ENCODE measurements at regions not wholly inside any gene's neighbourhood (a gene's known extent, or its start where the extent isn't known, plus 50 kb on each side); places are given as distances from the start of the nearest gene placed in this dataset.

DNA sequence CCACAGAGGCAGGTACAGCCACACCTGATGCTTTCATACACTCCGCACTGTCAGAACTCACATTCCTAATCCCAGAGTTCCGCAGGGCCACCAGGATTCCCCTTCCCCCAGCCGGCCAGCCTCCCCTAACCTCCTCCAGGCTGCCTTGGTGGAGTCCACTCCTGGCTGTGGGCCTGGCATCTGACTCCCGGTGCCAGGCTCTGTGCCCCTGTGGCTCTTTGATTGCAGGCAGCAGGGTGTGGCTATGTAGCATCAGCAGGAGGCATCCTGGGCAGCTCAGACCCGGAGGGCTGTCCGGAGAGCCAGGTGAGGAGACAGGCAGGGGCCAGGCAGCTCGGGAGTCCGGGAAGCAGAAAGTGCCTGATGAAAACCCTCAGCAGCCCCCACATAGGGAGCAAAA, 1432.9 kb downstream of the BRD1 start (continued):
- no peak for TF ChIP-seq ETS1 (IDR thresholded peaks at IDR 0.05)
- TF ChIP-seq CTCF (conservative IDR thresholded peaks at IDR 0.05; ENCODE audit: low read depth in 2 of 2): no peak
- no peak for TF ChIP-seq CREB1 (CRISPR knock-in tag; IDR thresholded peaks at IDR 0.05; ENCODE audit: low read depth)
- no peak for TF ChIP-seq EZH2phosphoT487 (IDR thresholded peaks at IDR 0.05; ENCODE audit: unreplicated experiment)
- TF ChIP-seq ZNF114 (CRISPR knock-in tag; IDR thresholded peaks at IDR 0.05): no peak
- TF ChIP-seq NANOG (IDR thresholded peaks at IDR 0.05; ENCODE audit: borderline replicate concordance): no peak

GRCh38 chr22:48393885-48394284, 1433.8 kb downstream of the BRD1 start:
- Histone ChIP-seq H4K20me1 (replicated peaks; ENCODE audit: insufficient read depth) (no peaks in the 10 kb centered on the region), H3K4me3 (no peak overlapping the region), H3K27me3 (ENCODE audit: insufficient read depth) (no peaks in the 10 kb centered on the region), H3K4me1 (ENCODE audit: insufficient read depth) (no peaks in the 10 kb centered on the region), H3K9me2 (ENCODE audit: insufficient read depth) (no peaks in the 10 kb centered on the region), H3F3A (replicated peaks; ENCODE audit: low read depth) (no peaks in the 10 kb centered on the region), H3K4me2 (no peak overlapping the region), H2AFZ (no peak overlapping the region), H3K36me3 (ENCODE audit: insufficient read depth) (no peaks in the 10 kb centered on the region), H3K27ac (ENCODE audit: low read depth) (no peak overlapping the region), H3K79me2 (replicated peaks; ENCODE audit: insufficient read depth) (no peaks in the 10 kb centered on the region)
- DNase-seq (ENCODE audit: low spot score) (no peak), ATAC-seq (no peak)
- H3K36me3 Mint-ChIP-seq (ENCODE audit: low read depth): peaks cover 3% of the 10 kb centered on the region; the same call in 1 of the 3 replicates
- H3K9me3 Mint-ChIP-seq: peaks cover 4% of the 10 kb centered on the region; the same call in 1 of the 3 replicates
- peaks cover 14% of the 10 kb centered on the region for H3K4me1 Mint-ChIP-seq
- no peak overlapping the region for H3K27ac Mint-ChIP-seq
- H3K27me3 Mint-ChIP-seq (ENCODE audit: insufficient read depth, low read depth, poor library complexity): peaks cover 11% of the 10 kb centered on the region
- no peak overlapping the region for H3K4me3 Mint-ChIP-seq
- TF ChIP-seq NANOG (IDR thresholded peaks at IDR 0.05; ENCODE audit: borderline replicate concordance): no peak
- no peak for TF ChIP-seq CTCF (conservative IDR thresholded peaks at IDR 0.05; ENCODE audit: low read depth in 2 of 2)
- no peak for TF ChIP-seq ZNF462 (CRISPR knock-in tag; IDR thresholded peaks at IDR 0.05)
- TF ChIP-seq EZH2phosphoT487 (IDR thresholded peaks at IDR 0.05; ENCODE audit: unreplicated experiment): no peak
- TF ChIP-seq JUNB (IDR thresholded peaks at IDR 0.05; ENCODE audit: unreplicated experiment): no peak
- no peak for TF ChIP-seq EZH2 (IDR thresholded peaks at IDR 0.05; ENCODE audit: low read depth, unreplicated experiment)
- no peak for TF ChIP-seq ETS1 (IDR thresholded peaks at IDR 0.05)
- no peak for TF ChIP-seq ZNF331 (CRISPR knock-in tag; IDR thresholded peaks at IDR 0.05; ENCODE audit: low read depth)

Measured in GM23338 (cell line).